OCI-LY3 (cell line): ENCODE measurements at regions not wholly inside any gene's neighbourhood (a gene's known extent, or its start where the extent isn't known, plus 50 kb on each side); places are given as distances from the start of the nearest gene placed in this dataset.
"Not testable (repeated sequence)": the region's sequence is repeated elsewhere in the genome, so short reads cannot be mapped to it uniquely, and the experiment has no call there.

ENCODE experiments used
- H2AFZ ChIP-seq: fragments of 200-600, 300-600 bp; shearing (Covaris generic); 2 replicates; pipeline ENCODE4 v1.6.0; 2014; ENCODE audit warnings: antibody characterized with exemption, low read depth, low read length
- H3K27ac ChIP-seq: fragments of 200-600, 300-600 bp; sonication (generic); 2 replicates; pipeline ENCODE4 v1.5.1; 2014; ENCODE audit warnings: mild to moderate bottlenecking, low read length, moderate library complexity, mixed read lengths
- H3K27me3 ChIP-seq: fragments of 200-600, 300-600 bp; sonication (generic); 2 replicates; pipeline ENCODE4 v1.6.1; 2014; ENCODE audit warnings: low read depth, low read length, mixed read lengths
- H3K36me3 ChIP-seq: fragments of 200-600, 300-600 bp; sonication (generic); replicated peaks from 2 replicates; pipeline ENCODE3; 2014; ENCODE audit warnings: low read depth, low read length, mixed read lengths
- H3K4me1 ChIP-seq: fragments of 300-600, 200-600 bp; sonication (generic); 2 replicates; pipeline ENCODE4 v1.6.1; 2014; ENCODE audit warnings: low read length, mixed read lengths
- H3K4me2 ChIP-seq: fragments of 200-600, 300-600 bp; sonication (generic); 2 replicates; pipeline ENCODE4 v1.6.1; 2014; ENCODE audit warnings: low read length, mixed read lengths
- H3K4me3 ChIP-seq: fragments of 300-600, 200-600 bp; sonication (generic); 2 replicates; pipeline ENCODE4 v1.5.1; 2014; ENCODE audit warnings: antibody characterized with exemption, mild to moderate bottlenecking, low read length, moderate library complexity
- H3K79me2 ChIP-seq: fragments of 300-600, 200-600 bp; shearing (Covaris generic); 2 replicates; pipeline ENCODE4 v1.6.1; 2014; ENCODE audit warnings: mild to moderate bottlenecking, low read length, mixed read lengths
- H3K9ac ChIP-seq: fragments of 300-600, 200-600 bp; shearing (Covaris generic); 2 replicates; pipeline ENCODE4 v1.6.0; 2014; ENCODE audit warnings: mild to moderate bottlenecking, low read length, moderate library complexity
- H3K9me3 ChIP-seq: fragments of 200-600, 300-600 bp; shearing (Covaris generic); 2 replicates; pipeline ENCODE4 v1.6.1; 2014; ENCODE audit warnings: low read length, mixed read lengths; ENCODE audit not compliant: insufficient read depth
- H4K20me1 ChIP-seq: fragments of 200-600, 300-600 bp; sonication (generic); 2 replicates; pipeline ENCODE4 v1.6.1; 2016; ENCODE audit warnings: low read length, mixed read lengths; ENCODE audit not compliant: insufficient read depth
- CTCF ChIP-seq: fragments of 200-600, 300-600 bp; sonication (generic); IDR thresholded peaks from 2 replicates; pipeline ENCODE4 v1.5.1; 2014; ENCODE audit warnings: antibody characterized with exemption, low read length, low read depth
- EZH2phosphoT487 ChIP-seq: fragments of 200-600 bp; shearing (Covaris generic); IDR thresholded peaks from 2 replicates; pipeline ENCODE4 v1.6.1; 2018; ENCODE audit warnings: antibody characterized with exemption, mixed run types, low read depth

DNA sequence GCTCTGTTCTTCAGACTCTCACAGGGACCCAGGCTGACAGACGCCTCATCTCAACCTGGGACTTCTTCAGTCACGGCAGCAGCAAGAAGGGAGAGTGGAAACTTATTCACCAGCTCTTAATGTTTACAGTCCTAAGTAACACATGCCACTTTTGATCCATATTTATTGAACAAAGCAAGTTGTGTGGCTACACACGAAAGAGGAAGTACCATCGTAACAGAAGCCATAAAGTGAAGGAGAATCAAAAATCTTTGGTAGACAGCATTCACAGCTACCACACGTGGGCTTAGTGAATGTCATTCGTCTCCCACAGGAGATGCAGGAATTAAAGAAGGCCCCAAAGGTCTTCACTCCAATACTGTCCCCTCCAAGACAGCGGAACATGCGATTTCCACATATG, 582.6 kb downstream of the CETN3 start:
- Histone ChIP-seq H3K27me3 (no peaks in the 10 kb centered on the region), H3K4me1 (no peaks in the 10 kb centered on the region), H3K4me3 (no peak overlapping the region), H3K9me3 (no peaks in the 10 kb centered on the region), H3K79me2 (no peaks in the 10 kb centered on the region), H3K9ac (no peak overlapping the region), H3K27ac (no peak overlapping the region), H3K4me2 (peak overlapping the region; percentile 22; the same call in 1 of the 2 replicates), H4K20me1 (no peaks in the 10 kb centered on the region), H2AFZ (no peak overlapping the region), H3K36me3 (no peaks in the 10 kb centered on the region)
- TF ChIP-seq EZH2phosphoT487 (no peak), CTCF (no peak)

DNA sequence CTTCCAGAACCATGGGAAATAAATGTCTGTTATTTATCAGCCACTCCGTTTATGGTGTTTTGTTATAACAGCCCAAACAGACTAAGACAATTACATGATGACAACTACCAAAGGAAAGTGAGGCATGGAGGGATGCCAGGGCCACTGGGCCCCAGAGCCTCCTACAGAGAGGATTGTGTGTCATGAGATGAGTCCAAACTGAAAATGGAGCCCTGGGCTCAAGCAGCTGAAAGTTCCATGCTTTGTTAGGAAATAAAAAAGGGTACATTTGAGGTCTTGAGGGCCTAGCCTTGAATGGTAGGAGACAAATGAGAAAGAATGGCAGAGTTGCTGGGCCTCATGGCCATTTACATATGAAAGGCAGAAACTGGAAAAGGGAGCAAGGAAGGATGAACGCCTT, 586.5 kb downstream of the CETN3 start:
- Histone ChIP-seq H3K36me3 (no peaks in the 10 kb centered on the region), H3K9me3 (no peaks in the 10 kb centered on the region), H3K27me3 (no peaks in the 10 kb centered on the region), H3K4me2 (no peak overlapping the region), H3K4me1 (no peaks in the 10 kb centered on the region), H3K4me3 (no peak overlapping the region), H4K20me1 (no peaks in the 10 kb centered on the region), H2AFZ (no peak overlapping the region), H3K79me2 (no peaks in the 10 kb centered on the region), H3K9ac (no peak overlapping the region), H3K27ac (no peak overlapping the region)
- TF ChIP-seq EZH2phosphoT487: no peak
- TF ChIP-seq CTCF: no peak

GRCh38 chr5:89817841-89818240, 591.7 kb downstream of the CETN3 start:
- Histone ChIP-seq H3K4me3 (no peak overlapping the region), H3K79me2 (no peaks in the 10 kb centered on the region), H3K36me3 (no peaks in the 10 kb centered on the region), H4K20me1 (no peaks in the 10 kb centered on the region), H3K9ac (no peak overlapping the region), H3K9me3 (no peaks in the 10 kb centered on the region), H3K27ac (no peak overlapping the region), H2AFZ (no peak overlapping the region), H3K27me3 (no peaks in the 10 kb centered on the region), H3K4me2 (no peak overlapping the region), H3K4me1 (0 out of 2 replicates have a peak, but pooled peaks cover 5% of the 10 kb centered on the region)
- TF ChIP-seq CTCF (no peak), EZH2phosphoT487 (no peak)

- Histone ChIP-seq H3K9me3 (no peaks in the 10 kb centered on the region), H4K20me1 (no peaks in the 10 kb centered on the region), H3K27ac (no peak overlapping the region), H3K9ac (no peak overlapping the region), H3K79me2 (no peaks in the 10 kb centered on the region), H3K27me3 (no peaks in the 10 kb centered on the region), H3K4me1 (0 out of 2 replicates have a peak, but pooled peaks cover 5% of the 10 kb centered on the region), H3K4me2 (no peak overlapping the region), H3K36me3 (no peaks in the 10 kb centered on the region), H2AFZ (no peak overlapping the region), H3K4me3 (no peak overlapping the region)
- TF ChIP-seq EZH2phosphoT487 (no peak), CTCF (no peak)
These were observed 593.5 kb downstream of the CETN3 start for GRCh38 chr5:89816038-89816437.

DNA sequence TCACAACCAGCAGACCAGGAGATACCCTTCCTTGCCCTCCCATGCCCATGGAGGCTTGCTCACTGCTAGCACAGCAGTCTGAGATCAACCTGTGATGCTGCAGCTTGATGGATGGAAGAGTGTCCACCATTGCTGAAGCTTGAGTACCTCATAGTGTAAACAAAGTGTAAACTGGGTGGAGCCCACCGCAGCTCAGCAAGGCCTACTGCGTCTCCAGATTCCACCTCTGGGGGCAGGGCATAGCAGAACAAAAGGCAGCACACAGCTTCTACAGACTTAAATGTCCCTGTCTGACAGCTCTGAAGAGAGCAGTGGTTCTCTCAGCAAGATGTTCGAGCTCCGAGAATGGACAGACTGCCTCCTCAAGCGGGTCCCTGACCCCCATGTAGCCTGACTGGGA, 608.8 kb downstream of the CETN3 start:
- H3K9ac ChIP-seq, H3K9me3 ChIP-seq, H3K79me2 ChIP-seq, H3K27me3 ChIP-seq, H3K4me2 ChIP-seq, H3K36me3 ChIP-seq, H2AFZ ChIP-seq, H3K4me1 ChIP-seq, H4K20me1 ChIP-seq, H3K4me3 ChIP-seq, H3K27ac ChIP-seq: not testable (repeated sequence)

- not testable (repeated sequence) for H3K36me3 ChIP-seq, H3K4me1 ChIP-seq, H3K9me3 ChIP-seq, H2AFZ ChIP-seq, H3K79me2 ChIP-seq, H3K27me3 ChIP-seq, H4K20me1 ChIP-seq, H3K9ac ChIP-seq, H3K4me3 ChIP-seq, H3K27ac ChIP-seq, H3K4me2 ChIP-seq
These were observed 615.1 kb downstream of the CETN3 start for GRCh38 chr5:89794504-89794903.

DNA sequence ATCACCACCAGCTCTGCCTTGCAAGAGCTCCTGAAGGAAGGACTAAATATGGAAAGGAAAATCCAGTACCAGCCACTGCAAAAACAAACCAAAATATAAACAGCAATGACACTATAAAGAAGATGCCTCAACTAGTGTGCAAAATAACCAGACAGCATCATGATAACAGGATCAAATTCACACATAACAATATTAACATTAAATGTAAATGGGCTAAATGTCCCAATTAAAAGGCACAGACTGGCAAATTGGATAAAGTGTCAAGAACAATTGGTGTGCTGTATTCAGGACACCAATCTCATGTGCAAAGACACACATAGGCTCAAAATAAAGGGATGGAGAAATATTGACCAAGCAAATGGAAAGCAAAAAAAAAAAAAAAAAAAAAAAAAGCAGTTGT, 629.8 kb downstream of the CETN3 start:
- not testable (repeated sequence) for H3K4me1 ChIP-seq, H3K9ac ChIP-seq, H2AFZ ChIP-seq, H4K20me1 ChIP-seq, H3K4me3 ChIP-seq, H3K9me3 ChIP-seq, H3K79me2 ChIP-seq, H3K27ac ChIP-seq, H3K36me3 ChIP-seq, H3K4me2 ChIP-seq, H3K27me3 ChIP-seq
